Transverse colon (tissue), 4 donors: ENCODE measurements at regions not wholly inside any gene's neighbourhood (a gene's known extent, or its start where the extent isn't known, plus 50 kb on each side); places are given as distances from the start of the nearest gene placed in this dataset.

Experiments
- DNase-seq: peaks from one replicate; pipeline ENCODE4 v3.0.0-alpha.2; 2019
- H3K27ac ChIP-seq, 4 donors: fragments of 200-600 bp; sonication (generic); 2 replicates each; pipeline ENCODE4 v1.5.1; 2016 to 2018; ENCODE audit warnings: inconsistent platforms in 4 of 4
- H3K27me3 ChIP-seq: fragments of 200-600 bp; sonication (generic); 2 replicates; pipeline ENCODE4 v1.5.1; 2017; ENCODE audit warnings: inconsistent platforms
- H3K36me3 ChIP-seq, 4 donors: fragments of 200-600 bp; sonication (generic); 2 replicates each; pipeline ENCODE4 v1.5.1; 2017 to 2019; ENCODE audit warnings: inconsistent platforms in 4 of 4
- H3K4me1 ChIP-seq, 4 donors: fragments of 200-600 bp; sonication (generic); 2 replicates each; pipeline ENCODE4 v1.5.1; 2017 to 2020; ENCODE audit warnings: inconsistent platforms in 4 of 4
- H3K4me3 ChIP-seq, 4 donors: fragments of 200-600 bp; sonication (generic); 1 replicate in 1 of 4; 2 replicates in 3 of 4; pipeline versions ENCODE4 v1.5.1 to v1.6.1; 2017 to 2019; ENCODE audit warnings: inconsistent platforms in 4 of 4
- H3K9me3 ChIP-seq, 2 donors: fragments of 200-600 bp; sonication (generic); 2 replicates each; pipeline ENCODE4 v1.5.1; 2017 to 2019; ENCODE audit warnings: inconsistent platforms in 2 of 2
- CTCF ChIP-seq, 5 experiments: fragments of 200-600 bp in 3 of 5; fragments of 450-650 bp in 2 of 5; sonication (generic) in 3 of 5; IDR thresholded peaks; 1 replicate in 2 of 5; 2 replicates in 3 of 5; pipeline ENCODE4 v1.5.1; 2016 to 2017; ENCODE audit warnings: antibody characterized with exemption in 5 of 5, inconsistent platforms in 3 of 5, mild to moderate bottlenecking in 2 of 5, moderate library complexity in 1 of 5
- EP300 ChIP-seq: sonication (generic); formaldehyde crosslinking; IDR thresholded peaks from one replicate; pipeline ENCODE4 v1.6.1; 2017; ENCODE audit warnings: antibody characterized with exemption, low read depth
- POLR2A ChIP-seq: fragments of 450-650 bp; IDR thresholded peaks from one replicate; pipeline ENCODE4 v1.6.1; 2016; ENCODE audit warnings: antibody characterized with exemption, mild to moderate bottlenecking, moderate library complexity
- POLR2AphosphoS5 ChIP-seq, 3 donors: sonication (generic); formaldehyde crosslinking; IDR thresholded peaks; one replicate each; pipeline ENCODE4 v1.6.1; 2016; ENCODE audit warnings: antibody characterized with exemption in 3 of 3
- whole genome bisulfite sequencing, 2 donors: methylation state at CpG; one replicate each; pipeline ENCODE4 v1.1.5; 2018; ENCODE audit warnings: low coverage in 1 of 2; 5-methylcytosine and 5-hydroxymethylcytosine counted together
- in situ Hi-C, 4 donors: fragments of 200-750 bp; cut with MboI; loops; one replicate each; pipeline versions ENCODE4 v1.15.0 to v1.15.1; 2017; ENCODE audit warnings: low sequenced_read_pairs in 3 of 4, low pct_ligation_motif_present in 1 of 4, low pct_unique_long_range_greater_than_20kb in 1 of 4
- intact Hi-C: fragments of 100-400 bp; cut with DNase I; formaldehyde crosslinking; loops from one replicate; pipeline ENCODE4 v1.15.1; 2023; ENCODE audit warnings: low total_unique reads

- Histone ChIP-seq H3K27ac (no peak overlapping the region), H3K36me3 (no peaks in the 10 kb centered on the region), H3K4me1 (no peaks in the 10 kb centered on the region), H3K4me3 (no peak overlapping the region), H3K9me3 (no peaks in the 10 kb centered on the region), H3K27me3 (no peaks in the 10 kb centered on the region)
- 46% methylated on average over 3 of the region's 3 CpGs; no CpG with 5 or more reads in 1 of the 2 donors for WGBS, 2 donors
- no peak for DNase-seq
- in situ Hi-C loops (no loop called here), intact Hi-C loops (no loop called here)
- TF ChIP-seq CTCF (IDR thresholded peaks at IDR 0.05), result no peak
- TF ChIP-seq POLR2AphosphoS5 (IDR thresholded peaks at IDR 0.05), result no peak
- TF ChIP-seq POLR2A, result no peak
- no peak for TF ChIP-seq EP300
These were observed 65.6 kb downstream of the DCAF8L1 start for GRCh38 chrX:27915617-27916016.

- H3K36me3 ChIP-seq, result no peaks in the 10 kb centered on the region
- intact Hi-C loops (no loop called here), in situ Hi-C loops (no loop called here)
- no peaks in the 10 kb centered on the region for H3K4me1 ChIP-seq
- no peak for DNase-seq
- H3K27ac ChIP-seq, result no peak overlapping the region
- no peak overlapping the region for H3K4me3 ChIP-seq
- WGBS, 2 donors, result 38% methylated on average over 1 of the region's 1 CpG; no CpG with 5 or more reads in 1 of the 2 donors
- no peaks in the 10 kb centered on the region for H3K9me3 ChIP-seq
- no peaks in the 10 kb centered on the region for H3K27me3 ChIP-seq
- no peak for TF ChIP-seq POLR2AphosphoS5 (IDR thresholded peaks at IDR 0.05)
- TF ChIP-seq CTCF (IDR thresholded peaks at IDR 0.05), result no peak
- TF ChIP-seq EP300, result no peak
- TF ChIP-seq POLR2A, result no peak
These were observed 70.8 kb downstream of the DCAF8L1 start for GRCh38 chrX:27910412-27910811.

- H3K27me3 ChIP-seq, result no peaks in the 10 kb centered on the region
- 92% methylated on average over 2 of the region's 2 CpGs; no CpG with 5 or more reads in 1 of the 2 donors for WGBS, 2 donors
- in situ Hi-C loops (no loop called here), intact Hi-C loops (no loop called here)
- H3K27ac ChIP-seq, result no peak overlapping the region
- no peak overlapping the region for H3K4me3 ChIP-seq
- H3K36me3 ChIP-seq, result no peaks in the 10 kb centered on the region
- no peak for DNase-seq
- H3K9me3 ChIP-seq, result no peaks in the 10 kb centered on the region
- no peaks in the 10 kb centered on the region for H3K4me1 ChIP-seq
- TF ChIP-seq EP300, result no peak
- TF ChIP-seq POLR2A, result no peak
- TF ChIP-seq POLR2AphosphoS5 (IDR thresholded peaks at IDR 0.05), result no peak
- no peak for TF ChIP-seq CTCF (IDR thresholded peaks at IDR 0.05)
These were observed 77.3 kb downstream of the DCAF8L1 start for GRCh38 chrX:27903960-27904359.

GRCh38 chrX:27893871-27894270 is 86.1 kb downstream of the MAGEB10 start:
- no peak for DNase-seq
- H3K4me1 ChIP-seq, result no peaks in the 10 kb centered on the region
- H3K4me3 ChIP-seq, result no peak overlapping the region
- H3K27me3 ChIP-seq, result no peaks in the 10 kb centered on the region
- intact Hi-C loops, result loop anchor here (10.0 kb wide), 1 partner anchor 59 kb away; no protein-coding TSS in a partner anchor
- TF ChIP-seq POLR2A (no peak), CTCF (IDR thresholded peaks at IDR 0.05) (no peak), POLR2AphosphoS5 (IDR thresholded peaks at IDR 0.05) (no peak), EP300 (no peak)
- H3K27ac ChIP-seq, result no peak overlapping the region
- no peaks in the 10 kb centered on the region for H3K9me3 ChIP-seq
- in situ Hi-C loops, result no loop called here
- 49 to 83% methylated on average over 1 to 2 of the region's 2 CpGs for WGBS, 2 donors
- H3K36me3 ChIP-seq, result no peaks in the 10 kb centered on the region
